ENCODE measurements at regions not wholly inside any gene's neighbourhood (a gene's known extent, or its start where the extent isn't known, plus 50 kb on each side); places are given as distances from the start of the nearest gene placed in this dataset.

GRCh38 chr13:48859272-48860105 is 116.2 kb upstream of the FNDC3A start:
- Mint-ChIP-seq H3K4me3 (ENCODE audit: unreplicated experiment) (no peak overlapping the region), H3K27me3 (ENCODE audit: low read depth) (no peaks in the 10 kb centered on the region), H3K36me3 (ENCODE audit: low read depth) (no peaks in the 10 kb centered on the region), H3K4me1 (ENCODE audit: low read depth) (no peaks in the 10 kb centered on the region), H3K9me3 (ENCODE audit: low read depth) (no peaks in the 10 kb centered on the region), H3K27ac (ENCODE audit: unreplicated experiment) (no peak overlapping the region)
- DNase-seq (ENCODE audit: low spot score), result no peak
- TF ChIP-seq CTCF (IDR thresholded peaks at IDR 0.05), result no peak

- H3K9me3 Mint-ChIP-seq (ENCODE audit: low read depth), result no peaks in the 10 kb centered on the region
- TF ChIP-seq CTCF (IDR thresholded peaks at IDR 0.05), result no peak
- H3K27me3 Mint-ChIP-seq (ENCODE audit: low read depth), result no peaks in the 10 kb centered on the region
- H3K27ac Mint-ChIP-seq (ENCODE audit: unreplicated experiment), result no peak overlapping the region
- no peak for DNase-seq (ENCODE audit: low spot score)
- no peak overlapping the region for H3K4me3 Mint-ChIP-seq (ENCODE audit: unreplicated experiment)
- no peaks in the 10 kb centered on the region for H3K4me1 Mint-ChIP-seq (ENCODE audit: low read depth)
- no peaks in the 10 kb centered on the region for H3K36me3 Mint-ChIP-seq (ENCODE audit: low read depth)
These were observed 115.3 kb upstream of the FNDC3A start for GRCh38 chr13:48860364-48860763.

GRCh38 chr13:48862572-48862971 is 113.1 kb upstream of the FNDC3A start:
- Mint-ChIP-seq H3K9me3 (ENCODE audit: low read depth) (no peaks in the 10 kb centered on the region), H3K36me3 (ENCODE audit: low read depth) (no peaks in the 10 kb centered on the region), H3K4me1 (ENCODE audit: low read depth) (no peaks in the 10 kb centered on the region), H3K27me3 (ENCODE audit: low read depth) (no peaks in the 10 kb centered on the region), H3K27ac (ENCODE audit: unreplicated experiment) (no peak overlapping the region), H3K4me3 (ENCODE audit: unreplicated experiment) (no peak overlapping the region)
- no peak for TF ChIP-seq CTCF (IDR thresholded peaks at IDR 0.05)
- no peak for DNase-seq (ENCODE audit: low spot score)

GRCh38 chr13:48864100-48864499 is 111.6 kb upstream of the FNDC3A start:
- no peak for DNase-seq (ENCODE audit: low spot score)
- H3K36me3 Mint-ChIP-seq (ENCODE audit: low read depth), result no peaks in the 10 kb centered on the region
- no peaks in the 10 kb centered on the region for H3K4me1 Mint-ChIP-seq (ENCODE audit: low read depth)
- H3K27ac Mint-ChIP-seq (ENCODE audit: unreplicated experiment), result no peak overlapping the region
- no peak for TF ChIP-seq CTCF (IDR thresholded peaks at IDR 0.05)
- H3K4me3 Mint-ChIP-seq (ENCODE audit: unreplicated experiment), result no peak overlapping the region
- no peaks in the 10 kb centered on the region for H3K27me3 Mint-ChIP-seq (ENCODE audit: low read depth)
- H3K9me3 Mint-ChIP-seq (ENCODE audit: low read depth), result no peaks in the 10 kb centered on the region

- Mint-ChIP-seq H3K36me3 (ENCODE audit: low read depth) (no peaks in the 10 kb centered on the region), H3K9me3 (ENCODE audit: low read depth) (no peaks in the 10 kb centered on the region), H3K27me3 (ENCODE audit: low read depth) (no peaks in the 10 kb centered on the region), H3K4me1 (ENCODE audit: low read depth) (no peaks in the 10 kb centered on the region), H3K27ac (ENCODE audit: unreplicated experiment) (no peak overlapping the region), H3K4me3 (ENCODE audit: unreplicated experiment) (no peak overlapping the region)
- no peak for TF ChIP-seq CTCF (IDR thresholded peaks at IDR 0.05)
- no peak for DNase-seq (ENCODE audit: low spot score)
These were observed 109.5 kb upstream of the FNDC3A start for GRCh38 chr13:48866249-48866648.

Measured in chondrocyte (in vitro differentiated cells).